RWPE2 (cell line): ENCODE measurements at regions not wholly inside any gene's neighbourhood (a gene's known extent, or its start where the extent isn't known, plus 50 kb on each side); places are given as distances from the start of the nearest gene placed in this dataset.
"Not testable (repeated sequence)": the region's sequence is repeated elsewhere in the genome, so short reads cannot be mapped to it uniquely, and the experiment has no call there.

Source experiments
- ATAC-seq: fragments of 200-7000 bp; cut with Tn5 transposase; 3 replicates; pipeline ENCODE4 v1.9.1; 2021; ENCODE audit warnings: low read depth
- DNase-seq: peaks from one replicate; pipeline ENCODE4 v3.0.0-alpha.2; 2020; ENCODE audit warnings: low spot score
- H3K27ac ChIP-seq: fragments of 450-650 bp; 2 replicates; pipeline ENCODE4 v1.5.1; 2017; ENCODE audit warnings: mild to moderate bottlenecking; ENCODE audit not compliant: poor library complexity, severe bottlenecking
- H3K27me3 ChIP-seq: fragments of 250-450 bp; sonication (Bioruptor Pico); 2 replicates; pipeline ENCODE4 v1.5.1; 2021; ENCODE audit warnings: mild to moderate bottlenecking, moderate library complexity; ENCODE audit not compliant: insufficient read depth, poor library complexity, severe bottlenecking
- H3K36me3 ChIP-seq: fragments of 250-450 bp; sonication (Bioruptor Pico); 2 replicates; pipeline ENCODE4 v1.5.1; 2020; ENCODE audit warnings: low read depth, mild to moderate bottlenecking, moderate library complexity
- H3K4me1 ChIP-seq: fragments of 250-450 bp; sonication (Bioruptor Pico); 2 replicates; pipeline ENCODE4 v1.5.1; 2021; ENCODE audit warnings: mild to moderate bottlenecking, moderate library complexity; ENCODE audit not compliant: insufficient read depth, poor library complexity, severe bottlenecking
- H3K4me3 ChIP-seq: fragments of 250-450 bp; sonication (Bioruptor Pico); 2 replicates; pipeline ENCODE4 v1.5.1; 2021; ENCODE audit warnings: mild to moderate bottlenecking, moderate library complexity; ENCODE audit not compliant: severe bottlenecking
- H3K9me3 ChIP-seq: fragments of 250-450 bp; sonication (Bioruptor Pico); 2 replicates; pipeline ENCODE4 v1.5.1; 2021; ENCODE audit warnings: mild to moderate bottlenecking, moderate library complexity; ENCODE audit not compliant: severe bottlenecking

- not testable (repeated sequence) for H3K27me3 ChIP-seq, H3K4me3 ChIP-seq, H3K27ac ChIP-seq, DNase-seq, H3K4me1 ChIP-seq, H3K36me3 ChIP-seq, H3K9me3 ChIP-seq
- ATAC-seq, result peak; percentile 44; the same call in 1 of the 3 replicates
These were observed 1472.0 kb downstream of the KHDRBS2 start for GRCh38 chr6:60813897-60814596.

GRCh38 chr6:60810216-60810615 lies 1475.8 kb downstream of the KHDRBS2 start:
- not testable (repeated sequence) for DNase-seq, H3K4me1 ChIP-seq, H3K27ac ChIP-seq, H3K9me3 ChIP-seq, H3K27me3 ChIP-seq, H3K36me3 ChIP-seq, H3K4me3 ChIP-seq, ATAC-seq

GRCh38 chr6:60799146-60799545 lies 1486.9 kb downstream of the KHDRBS2 start:
- not testable (repeated sequence) for H3K27ac ChIP-seq, H3K4me1 ChIP-seq, H3K36me3 ChIP-seq, H3K4me3 ChIP-seq, DNase-seq, H3K27me3 ChIP-seq, H3K9me3 ChIP-seq
- peak; percentile 63; the same call in 1 of the 3 replicates for ATAC-seq

GRCh38 chr6:60797831-60798230 lies 1488.2 kb downstream of the KHDRBS2 start:
- not testable (repeated sequence) for H3K9me3 ChIP-seq, H3K4me3 ChIP-seq, H3K36me3 ChIP-seq, H3K4me1 ChIP-seq, ATAC-seq, H3K27me3 ChIP-seq, DNase-seq, H3K27ac ChIP-seq

- not testable (repeated sequence) for DNase-seq, H3K36me3 ChIP-seq, H3K27ac ChIP-seq, H3K9me3 ChIP-seq, ATAC-seq, H3K27me3 ChIP-seq, H3K4me3 ChIP-seq, H3K4me1 ChIP-seq
These were observed 1496.4 kb downstream of the KHDRBS2 start for GRCh38 chr6:60789601-60790000.

GRCh38 chr6:60782698-60783464 lies 1503.1 kb downstream of the KHDRBS2 start:
- not testable (repeated sequence) for H3K9me3 ChIP-seq, H3K27ac ChIP-seq, H3K4me1 ChIP-seq, H3K27me3 ChIP-seq, H3K4me3 ChIP-seq, ATAC-seq, DNase-seq, H3K36me3 ChIP-seq

GRCh38 chr6:60779591-60779990 lies 1506.4 kb downstream of the KHDRBS2 start:
- H3K27ac ChIP-seq, H3K4me3 ChIP-seq, H3K36me3 ChIP-seq, ATAC-seq, H3K27me3 ChIP-seq, DNase-seq, H3K9me3 ChIP-seq, H3K4me1 ChIP-seq: not testable (repeated sequence)

GRCh38 chr6:60767791-60768499 lies 1518.1 kb downstream of the KHDRBS2 start:
- H3K27me3 ChIP-seq, H3K27ac ChIP-seq, H3K4me1 ChIP-seq, H3K9me3 ChIP-seq, ATAC-seq, DNase-seq, H3K4me3 ChIP-seq, H3K36me3 ChIP-seq: not testable (repeated sequence)

- H3K27ac ChIP-seq, H3K36me3 ChIP-seq, H3K4me1 ChIP-seq, DNase-seq, H3K4me3 ChIP-seq, ATAC-seq, H3K27me3 ChIP-seq, H3K9me3 ChIP-seq: not testable (repeated sequence)
These were observed 1520.7 kb downstream of the KHDRBS2 start for GRCh38 chr6:60765331-60765730.

GRCh38 chr6:60763464-60764080 lies 1522.5 kb downstream of the KHDRBS2 start:
- H3K9me3 ChIP-seq, H3K4me3 ChIP-seq, H3K36me3 ChIP-seq, DNase-seq, H3K27me3 ChIP-seq, H3K4me1 ChIP-seq, H3K27ac ChIP-seq, ATAC-seq: not testable (repeated sequence)

GRCh38 chr6:60760928-60761327 lies 1525.1 kb downstream of the KHDRBS2 start:
- not testable (repeated sequence) for DNase-seq, H3K27ac ChIP-seq, H3K4me1 ChIP-seq, H3K9me3 ChIP-seq, H3K27me3 ChIP-seq, H3K4me3 ChIP-seq, H3K36me3 ChIP-seq, ATAC-seq
